Left lung (tissue), 4 donors: ENCODE measurements at regions not wholly inside any gene's neighbourhood (a gene's known extent, or its start where the extent isn't known, plus 50 kb on each side); places are given as distances from the start of the nearest gene placed in this dataset.
"Not testable (repeated sequence)": the region's sequence is repeated elsewhere in the genome, so short reads cannot be mapped to it uniquely, and the experiment has no call there.

ENCODE experiments used
- ATAC-seq: fragments of 200-7000 bp; cut with Tn5 transposase; one replicate; pipeline ENCODE4 v1.9.1; 2020; ENCODE audit warnings: moderate library complexity
- DNase-seq, 4 donors: peaks; one replicate each; pipeline ENCODE4 v3.0.0-alpha.2; 2013 to 2020
- H3K27ac ChIP-seq, 2 donors: fragments of 200-600 bp; sonication (generic) in 1 of 2; one replicate each; pipeline versions ENCODE4 v1.5.0 to v1.8.0; 2020 to 2021
- H3K27me3 ChIP-seq, 2 donors: fragments of 200-600 bp; sonication (generic) in 1 of 2; one replicate each; pipeline versions ENCODE4 v1.5.0 to v1.8.0; 2020 to 2021
- H3K36me3 ChIP-seq, 2 donors: fragments of 200-600 bp; sonication (generic) in 1 of 2; one replicate each; pipeline versions ENCODE4 v1.5.0 to v1.8.0; 2020 to 2021
- H3K4me1 ChIP-seq, 2 donors: fragments of 200-600 bp; one replicate each; pipeline ENCODE4 v1.8.0; 2021
- H3K4me3 ChIP-seq, 2 donors: fragments of 200-600 bp; sonication (generic) in 1 of 2; one replicate each; pipeline versions ENCODE4 v1.5.0 to v1.8.0; 2020 to 2021; ENCODE audit warnings: mild to moderate bottlenecking in 1 of 2
- H3K9me3 ChIP-seq, 2 donors: fragments of 200-600 bp; sonication (generic) in 1 of 2; one replicate each; pipeline versions ENCODE4 v1.5.0 to v1.8.0; 2020 to 2021
- CTCF ChIP-seq, 2 donors: fragments of 200-600 bp; sonication (generic) in 1 of 2; IDR thresholded peaks; one replicate each; pipeline versions ENCODE4 v1.5.0 to v1.8.0; 2021; ENCODE audit warnings: antibody characterized with exemption in 2 of 2
- intact Hi-C, 2 donors: fragments of 100-400 bp; cut with DNase I; formaldehyde crosslinking; loops; one replicate each; pipeline versions ENCODE4 v1.11.2 to v1.14.2; 2022
- donor health status: DM: no; HTN: yes; CAD: no.
- donor health status: DM: no; HTN: no; CAD: no.

- H3K4me3 ChIP-seq, H3K27ac ChIP-seq, ATAC-seq, H3K9me3 ChIP-seq, intact Hi-C loops, H3K4me1 ChIP-seq, DNase-seq, H3K36me3 ChIP-seq, H3K27me3 ChIP-seq: not testable (repeated sequence)
Measured at GRCh38 chr17:45554479-45554878, 64.0 kb upstream of the PLEKHM1 start.

GRCh38 chr17:45558821-45559220, 68.3 kb upstream of the PLEKHM1 start:
- H3K36me3 ChIP-seq, H3K4me3 ChIP-seq, H3K27ac ChIP-seq, H3K9me3 ChIP-seq, H3K27me3 ChIP-seq, ATAC-seq, intact Hi-C loops, H3K4me1 ChIP-seq, DNase-seq: not testable (repeated sequence)

GRCh38 chr17:45562868-45563267, 72.3 kb upstream of the PLEKHM1 start:
- H3K4me1 ChIP-seq, H3K36me3 ChIP-seq, ATAC-seq, H3K27me3 ChIP-seq, H3K9me3 ChIP-seq, intact Hi-C loops, DNase-seq, H3K4me3 ChIP-seq, H3K27ac ChIP-seq: not testable (repeated sequence)

GRCh38 chr17:45563283-45563682, 72.8 kb upstream of the PLEKHM1 start:
- H3K27me3 ChIP-seq, intact Hi-C loops, DNase-seq, H3K36me3 ChIP-seq, ATAC-seq, H3K4me3 ChIP-seq, H3K4me1 ChIP-seq, H3K9me3 ChIP-seq, H3K27ac ChIP-seq: not testable (repeated sequence)

- H3K9me3 ChIP-seq, H3K4me1 ChIP-seq, H3K27ac ChIP-seq, intact Hi-C loops, ATAC-seq, H3K36me3 ChIP-seq, H3K4me3 ChIP-seq, H3K27me3 ChIP-seq, DNase-seq: not testable (repeated sequence)
Measured at GRCh38 chr17:45568275-45568674, 77.8 kb upstream of the PLEKHM1 start.

GRCh38 chr17:45573326-45573725, 82.8 kb upstream of the PLEKHM1 start:
- DNase-seq, H3K9me3 ChIP-seq, ATAC-seq, H3K4me3 ChIP-seq, H3K27ac ChIP-seq, intact Hi-C loops, H3K36me3 ChIP-seq, H3K27me3 ChIP-seq: not testable (repeated sequence)
- H3K4me1 ChIP-seq, result peaks cover 15 to 21% of the 10 kb centered on the region in 2 donors

- no peak overlapping the region for H3K4me3 ChIP-seq
- H3K4me1 ChIP-seq, result peaks cover 15 to 21% of the 10 kb centered on the region in 2 donors
- TF ChIP-seq CTCF (IDR thresholded peaks at IDR 0.05), result no peak
- H3K36me3 ChIP-seq, result no peaks in the 10 kb centered on the region
- no peak for DNase-seq
- no peaks in the 10 kb centered on the region for H3K9me3 ChIP-seq
- no peak overlapping the region for H3K27ac ChIP-seq
- intact Hi-C loops, result no loop called here
- no peak for ATAC-seq
- no peaks in the 10 kb centered on the region for H3K27me3 ChIP-seq
Measured at GRCh38 chr17:45573924-45574770, 83.6 kb upstream of the PLEKHM1 start.

GRCh38 chr17:45575126-45575885, 84.8 kb upstream of the PLEKHM1 start:
- H3K4me3 ChIP-seq, result no peak overlapping the region
- no peak for TF ChIP-seq CTCF (IDR thresholded peaks at IDR 0.05)
- H3K36me3 ChIP-seq, result no peaks in the 10 kb centered on the region
- H3K27ac ChIP-seq, result no peak overlapping the region
- peak; percentile 67 for ATAC-seq
- H3K9me3 ChIP-seq, result no peaks in the 10 kb centered on the region
- peaks cover 15 to 21% of the 10 kb centered on the region in 2 donors for H3K4me1 ChIP-seq
- intact Hi-C loops, result no loop called here
- no peak for DNase-seq
- H3K27me3 ChIP-seq, result no peaks in the 10 kb centered on the region

- intact Hi-C loops, H3K36me3 ChIP-seq, DNase-seq, H3K27me3 ChIP-seq, H3K4me3 ChIP-seq, H3K9me3 ChIP-seq: not testable (repeated sequence)
- peak overlapping the region in 1 of 2 donors; percentile 60 for H3K27ac ChIP-seq
- peaks cover 15 to 21% of the 10 kb centered on the region in 2 donors for H3K4me1 ChIP-seq
- ATAC-seq, result peak; percentile 7
Measured at GRCh38 chr17:45576527-45577307, 86.2 kb upstream of the PLEKHM1 start.
